ENCODE measurements at regions not wholly inside any gene's neighbourhood (a gene's known extent, or its start where the extent isn't known, plus 50 kb on each side); places are given as distances from the start of the nearest gene placed in this dataset.

DNA sequence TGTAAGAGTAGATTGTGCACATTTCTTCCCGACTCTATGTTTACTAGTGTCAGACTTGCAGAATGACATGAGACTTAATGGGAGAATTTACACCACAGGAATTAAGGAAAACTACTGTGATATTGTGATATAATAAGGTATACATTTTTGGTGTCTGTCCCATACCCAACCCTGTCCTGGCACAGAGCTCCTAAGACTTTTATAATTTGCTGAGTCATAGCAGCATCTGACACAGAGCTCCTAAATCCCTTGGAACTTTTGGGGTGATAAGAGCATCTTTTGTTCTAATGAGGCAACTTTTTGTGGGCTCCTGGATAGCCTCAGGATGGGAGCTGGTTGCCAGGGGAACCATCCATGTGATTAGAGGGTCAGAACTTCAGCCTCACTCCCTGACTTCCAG lies 1607.0 kb downstream of the RPA4 start:
- H3K4me3 Mint-ChIP-seq: no peak overlapping the region

DNA sequence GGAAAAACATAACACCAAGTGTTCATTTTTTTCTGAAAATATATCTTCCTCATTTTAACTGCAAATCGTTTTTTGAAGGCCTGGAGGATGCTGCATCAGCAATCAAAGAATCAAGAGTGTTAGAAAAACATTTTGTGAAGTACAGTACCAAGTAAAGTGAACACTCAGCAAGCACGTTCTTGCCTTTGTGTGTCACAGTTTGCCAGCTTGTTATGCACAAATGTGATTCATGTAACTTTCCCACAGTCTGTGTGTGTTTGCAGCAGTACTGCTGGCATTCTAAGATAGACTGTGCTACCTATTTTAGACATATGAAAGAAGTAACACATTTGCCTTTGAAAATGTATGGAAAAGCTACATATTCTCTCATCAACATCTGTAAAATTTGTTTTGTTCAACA lies 1617.7 kb downstream of the RPA4 start:
- Mint-ChIP-seq H3K4me3 (no peak overlapping the region), H3K27me3 (ENCODE audit: low read depth) (no peaks in the 10 kb centered on the region), H3K9me3 (no peaks in the 10 kb centered on the region; the same call in 1 of the 2 replicates), H3K4me1 (peaks cover 12% of the 10 kb centered on the region), H3K36me3 (no peaks in the 10 kb centered on the region), H3K27ac (no peak overlapping the region)
- ATAC-seq (no peak), DNase-seq (ENCODE audit: low spot score) (no peak)
- CTCF ChIA-PET: no interaction called here
- POLR2A ChIA-PET: no interaction called here
- TF ChIP-seq, protein P1, sequence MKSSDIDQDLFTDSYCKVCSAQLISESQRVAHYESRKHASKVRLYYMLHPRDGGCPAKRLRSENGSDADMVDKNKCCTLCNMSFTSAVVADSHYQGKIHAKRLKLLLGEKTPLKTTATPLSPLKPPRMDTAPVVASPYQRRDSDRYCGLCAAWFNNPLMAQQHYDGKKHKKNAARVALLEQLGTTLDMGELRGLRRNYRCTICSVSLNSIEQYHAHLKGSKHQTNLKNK (CRISPR knock-in tag; IDR thresholded peaks at IDR 0.05): no peak
- TF ChIP-seq ATF1 (CRISPR knock-in tag; IDR thresholded peaks at IDR 0.05) (no peak), OVOL2 (CRISPR knock-in tag; IDR thresholded peaks at IDR 0.05; ENCODE audit: borderline replicate concordance) (no peak), ZNF317 (CRISPR knock-in tag; IDR thresholded peaks at IDR 0.05; ENCODE audit: borderline replicate concordance, low read depth) (no peak), TEAD4 (CRISPR knock-in tag; IDR thresholded peaks at IDR 0.05) (no peak), ZNF396 (CRISPR knock-in tag; IDR thresholded peaks at IDR 0.05; ENCODE audit: borderline replicate concordance) (no peak), RORB (CRISPR knock-in tag; IDR thresholded peaks at IDR 0.05) (no peak), NR2C2 (CRISPR knock-in tag; IDR thresholded peaks at IDR 0.05) (no peak), ZNF219 (CRISPR knock-in tag; IDR thresholded peaks at IDR 0.05; ENCODE audit: borderline replicate concordance) (no peak), IRF2 (CRISPR knock-in tag; IDR thresholded peaks at IDR 0.05; ENCODE audit: borderline replicate concordance, low read depth) (no peak), FOXP1 (CRISPR knock-in tag; IDR thresholded peaks at IDR 0.05; ENCODE audit: borderline replicate concordance) (no peak), EMX1 (CRISPR knock-in tag; IDR thresholded peaks at IDR 0.05) (no peak)
- TF ChIP-seq, protein P2, sequence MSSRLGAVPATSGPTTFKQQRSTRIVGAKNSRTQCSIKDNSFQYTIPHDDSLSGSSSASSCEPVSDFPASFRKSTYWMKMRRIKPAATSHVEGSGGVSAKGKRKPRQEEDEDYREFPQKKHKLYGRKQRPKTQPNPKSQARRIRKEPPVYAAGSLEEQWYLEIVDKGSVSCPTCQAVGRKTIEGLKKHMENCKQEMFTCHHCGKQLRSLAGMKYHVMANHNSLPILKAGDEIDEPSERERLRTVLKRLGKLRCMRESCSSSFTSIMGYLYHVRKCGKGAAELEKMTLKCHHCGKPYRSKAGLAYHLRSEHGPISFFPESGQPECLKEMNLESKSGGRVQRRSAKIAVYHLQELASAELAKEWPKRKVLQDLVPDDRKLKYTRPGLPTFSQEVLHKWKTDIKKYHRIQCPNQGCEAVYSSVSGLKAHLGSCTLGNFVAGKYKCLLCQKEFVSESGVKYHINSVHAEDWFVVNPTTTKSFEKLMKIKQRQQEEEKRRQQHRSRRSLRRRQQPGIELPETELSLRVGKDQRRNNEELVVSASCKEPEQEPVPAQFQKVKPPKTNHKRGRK (CRISPR knock-in tag; IDR thresholded peaks at IDR 0.05; ENCODE audit: borderline replicate concordance): no peak
- TF ChIP-seq, protein P3, sequence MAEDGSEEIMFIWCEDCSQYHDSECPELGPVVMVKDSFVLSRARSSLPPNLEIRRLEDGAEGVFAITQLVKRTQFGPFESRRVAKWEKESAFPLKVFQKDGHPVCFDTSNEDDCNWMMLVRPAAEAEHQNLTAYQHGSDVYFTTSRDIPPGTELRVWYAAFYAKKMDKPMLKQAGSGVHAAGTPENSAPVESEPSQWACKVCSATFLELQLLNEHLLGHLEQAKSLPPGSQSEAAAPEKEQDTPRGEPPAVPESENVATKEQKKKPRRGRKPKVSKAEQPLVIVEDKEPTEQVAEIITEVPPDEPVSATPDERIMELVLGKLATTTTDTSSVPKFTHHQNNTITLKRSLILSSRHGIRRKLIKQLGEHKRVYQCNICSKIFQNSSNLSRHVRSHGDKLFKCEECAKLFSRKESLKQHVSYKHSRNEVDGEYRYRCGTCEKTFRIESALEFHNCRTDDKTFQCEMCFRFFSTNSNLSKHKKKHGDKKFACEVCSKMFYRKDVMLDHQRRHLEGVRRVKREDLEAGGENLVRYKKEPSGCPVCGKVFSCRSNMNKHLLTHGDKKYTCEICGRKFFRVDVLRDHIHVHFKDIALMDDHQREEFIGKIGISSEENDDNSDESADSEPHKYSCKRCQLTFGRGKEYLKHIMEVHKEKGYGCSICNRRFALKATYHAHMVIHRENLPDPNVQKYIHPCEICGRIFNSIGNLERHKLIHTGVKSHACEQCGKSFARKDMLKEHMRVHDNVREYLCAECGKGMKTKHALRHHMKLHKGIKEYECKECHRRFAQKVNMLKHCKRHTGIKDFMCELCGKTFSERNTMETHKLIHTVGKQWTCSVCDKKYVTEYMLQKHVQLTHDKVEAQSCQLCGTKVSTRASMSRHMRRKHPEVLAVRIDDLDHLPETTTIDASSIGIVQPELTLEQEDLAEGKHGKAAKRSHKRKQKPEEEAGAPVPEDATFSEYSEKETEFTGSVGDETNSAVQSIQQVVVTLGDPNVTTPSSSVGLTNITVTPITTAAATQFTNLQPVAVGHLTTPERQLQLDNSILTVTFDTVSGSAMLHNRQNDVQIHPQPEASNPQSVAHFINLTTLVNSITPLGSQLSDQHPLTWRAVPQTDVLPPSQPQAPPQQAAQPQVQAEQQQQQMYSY (CRISPR knock-in tag; IDR thresholded peaks at IDR 0.05): no peak

More for the DNA sequence above, 1607.0 kb downstream of the RPA4 start:
- no peak for DNase-seq (ENCODE audit: low spot score)
- ChIA-PET POLR2A (no interaction called here), CTCF (no interaction called here)
- no peak for ATAC-seq
- H3K9me3 Mint-ChIP-seq: peaks cover 15% of the 10 kb centered on the region
- peaks cover 5% of the 10 kb centered on the region for H3K36me3 Mint-ChIP-seq
- TF ChIP-seq, protein P4, sequence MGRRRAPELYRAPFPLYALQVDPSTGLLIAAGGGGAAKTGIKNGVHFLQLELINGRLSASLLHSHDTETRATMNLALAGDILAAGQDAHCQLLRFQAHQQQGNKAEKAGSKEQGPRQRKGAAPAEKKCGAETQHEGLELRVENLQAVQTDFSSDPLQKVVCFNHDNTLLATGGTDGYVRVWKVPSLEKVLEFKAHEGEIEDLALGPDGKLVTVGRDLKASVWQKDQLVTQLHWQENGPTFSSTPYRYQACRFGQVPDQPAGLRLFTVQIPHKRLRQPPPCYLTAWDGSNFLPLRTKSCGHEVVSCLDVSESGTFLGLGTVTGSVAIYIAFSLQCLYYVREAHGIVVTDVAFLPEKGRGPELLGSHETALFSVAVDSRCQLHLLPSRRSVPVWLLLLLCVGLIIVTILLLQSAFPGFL (CRISPR knock-in tag; IDR thresholded peaks at IDR 0.05; ENCODE audit: borderline replicate concordance): no peak
- TF ChIP-seq, protein P5, sequence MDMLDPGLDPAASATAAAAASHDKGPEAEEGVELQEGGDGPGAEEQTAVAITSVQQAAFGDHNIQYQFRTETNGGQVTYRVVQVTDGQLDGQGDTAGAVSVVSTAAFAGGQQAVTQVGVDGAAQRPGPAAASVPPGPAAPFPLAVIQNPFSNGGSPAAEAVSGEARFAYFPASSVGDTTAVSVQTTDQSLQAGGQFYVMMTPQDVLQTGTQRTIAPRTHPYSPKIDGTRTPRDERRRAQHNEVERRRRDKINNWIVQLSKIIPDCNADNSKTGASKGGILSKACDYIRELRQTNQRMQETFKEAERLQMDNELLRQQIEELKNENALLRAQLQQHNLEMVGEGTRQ (CRISPR knock-in tag; IDR thresholded peaks at IDR 0.05): no peak
- TF ChIP-seq, protein P6, sequence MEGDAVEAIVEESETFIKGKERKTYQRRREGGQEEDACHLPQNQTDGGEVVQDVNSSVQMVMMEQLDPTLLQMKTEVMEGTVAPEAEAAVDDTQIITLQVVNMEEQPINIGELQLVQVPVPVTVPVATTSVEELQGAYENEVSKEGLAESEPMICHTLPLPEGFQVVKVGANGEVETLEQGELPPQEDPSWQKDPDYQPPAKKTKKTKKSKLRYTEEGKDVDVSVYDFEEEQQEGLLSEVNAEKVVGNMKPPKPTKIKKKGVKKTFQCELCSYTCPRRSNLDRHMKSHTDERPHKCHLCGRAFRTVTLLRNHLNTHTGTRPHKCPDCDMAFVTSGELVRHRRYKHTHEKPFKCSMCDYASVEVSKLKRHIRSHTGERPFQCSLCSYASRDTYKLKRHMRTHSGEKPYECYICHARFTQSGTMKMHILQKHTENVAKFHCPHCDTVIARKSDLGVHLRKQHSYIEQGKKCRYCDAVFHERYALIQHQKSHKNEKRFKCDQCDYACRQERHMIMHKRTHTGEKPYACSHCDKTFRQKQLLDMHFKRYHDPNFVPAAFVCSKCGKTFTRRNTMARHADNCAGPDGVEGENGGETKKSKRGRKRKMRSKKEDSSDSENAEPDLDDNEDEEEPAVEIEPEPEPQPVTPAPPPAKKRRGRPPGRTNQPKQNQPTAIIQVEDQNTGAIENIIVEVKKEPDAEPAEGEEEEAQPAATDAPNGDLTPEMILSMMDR (IDR thresholded peaks at IDR 0.05): no peak
- TF ChIP-seq, protein P7, sequence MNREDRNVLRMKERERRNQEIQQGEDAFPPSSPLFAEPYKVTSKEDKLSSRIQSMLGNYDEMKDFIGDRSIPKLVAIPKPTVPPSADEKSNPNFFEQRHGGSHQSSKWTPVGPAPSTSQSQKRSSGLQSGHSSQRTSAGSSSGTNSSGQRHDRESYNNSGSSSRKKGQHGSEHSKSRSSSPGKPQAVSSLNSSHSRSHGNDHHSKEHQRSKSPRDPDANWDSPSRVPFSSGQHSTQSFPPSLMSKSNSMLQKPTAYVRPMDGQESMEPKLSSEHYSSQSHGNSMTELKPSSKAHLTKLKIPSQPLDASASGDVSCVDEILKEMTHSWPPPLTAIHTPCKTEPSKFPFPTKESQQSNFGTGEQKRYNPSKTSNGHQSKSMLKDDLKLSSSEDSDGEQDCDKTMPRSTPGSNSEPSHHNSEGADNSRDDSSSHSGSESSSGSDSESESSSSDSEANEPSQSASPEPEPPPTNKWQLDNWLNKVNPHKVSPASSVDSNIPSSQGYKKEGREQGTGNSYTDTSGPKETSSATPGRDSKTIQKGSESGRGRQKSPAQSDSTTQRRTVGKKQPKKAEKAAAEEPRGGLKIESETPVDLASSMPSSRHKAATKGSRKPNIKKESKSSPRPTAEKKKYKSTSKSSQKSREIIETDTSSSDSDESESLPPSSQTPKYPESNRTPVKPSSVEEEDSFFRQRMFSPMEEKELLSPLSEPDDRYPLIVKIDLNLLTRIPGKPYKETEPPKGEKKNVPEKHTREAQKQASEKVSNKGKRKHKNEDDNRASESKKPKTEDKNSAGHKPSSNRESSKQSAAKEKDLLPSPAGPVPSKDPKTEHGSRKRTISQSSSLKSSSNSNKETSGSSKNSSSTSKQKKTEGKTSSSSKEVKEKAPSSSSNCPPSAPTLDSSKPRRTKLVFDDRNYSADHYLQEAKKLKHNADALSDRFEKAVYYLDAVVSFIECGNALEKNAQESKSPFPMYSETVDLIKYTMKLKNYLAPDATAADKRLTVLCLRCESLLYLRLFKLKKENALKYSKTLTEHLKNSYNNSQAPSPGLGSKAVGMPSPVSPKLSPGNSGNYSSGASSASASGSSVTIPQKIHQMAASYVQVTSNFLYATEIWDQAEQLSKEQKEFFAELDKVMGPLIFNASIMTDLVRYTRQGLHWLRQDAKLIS (CRISPR knock-in tag; IDR thresholded peaks at IDR 0.05; ENCODE audit: borderline replicate concordance): no peak
- TF ChIP-seq ZNF671 (CRISPR knock-in tag; IDR thresholded peaks at IDR 0.05) (no peak), ZNF423 (CRISPR knock-in tag; IDR thresholded peaks at IDR 0.05) (no peak)
- no peak overlapping the region for H3K27ac Mint-ChIP-seq
- H3K4me1 Mint-ChIP-seq: no peaks in the 10 kb centered on the region
- H3K27me3 Mint-ChIP-seq (ENCODE audit: low read depth): no peaks in the 10 kb centered on the region
